ENCODE measurements at regions not wholly inside any gene's neighbourhood (a gene's known extent, or its start where the extent isn't known, plus 50 kb on each side); places are given as distances from the start of the nearest gene placed in this dataset.

DNA sequence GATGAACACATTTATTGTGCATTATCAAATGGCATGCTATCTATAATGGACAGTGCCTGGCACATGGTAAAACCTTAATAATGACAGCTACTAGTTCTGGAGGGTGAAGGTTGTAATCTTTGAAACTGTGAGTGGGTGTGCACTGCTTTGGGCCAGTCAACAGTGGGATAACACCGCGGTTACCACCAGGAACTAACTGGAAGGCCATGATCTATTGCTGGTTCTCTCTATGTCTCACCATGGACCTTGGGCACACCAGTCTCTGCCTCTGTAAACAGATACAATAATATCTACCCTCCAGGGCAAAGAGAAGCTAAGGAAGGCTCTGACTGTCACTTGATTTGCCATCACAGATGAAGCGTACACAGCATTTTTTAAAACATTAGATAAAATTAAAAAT lies 198.6 kb upstream of the ESRRG start:
- ATAC-seq (ENCODE audit: poor library complexity) (no peak), DNase-seq (no peak)
- intact Hi-C loops (cut with DNase I): no loop called here

- DNase-seq (no peak), ATAC-seq (ENCODE audit: poor library complexity) (no peak)
- intact Hi-C loops (cut with DNase I): no loop called here
Measured at GRCh38 chr1:216919060-216919970, 196.1 kb upstream of the ESRRG start.

GRCh38 chr1:216916890-216917438 lies 193.7 kb upstream of the ESRRG start:
- DNase-seq: no peak
- peak; percentile 66 for ATAC-seq (ENCODE audit: poor library complexity)
- intact Hi-C loops (cut with DNase I): no loop called here

- DNase-seq (no peak), ATAC-seq (ENCODE audit: poor library complexity) (no peak)
- intact Hi-C loops (cut with DNase I): no loop called here
Measured at GRCh38 chr1:216914974-216915373, 191.7 kb upstream of the ESRRG start.

- ATAC-seq (ENCODE audit: poor library complexity): no peak
- no peak for DNase-seq
- intact Hi-C loops (cut with DNase I): no loop called here
Measured at GRCh38 chr1:216913976-216914375, 190.7 kb upstream of the ESRRG start.

DNA sequence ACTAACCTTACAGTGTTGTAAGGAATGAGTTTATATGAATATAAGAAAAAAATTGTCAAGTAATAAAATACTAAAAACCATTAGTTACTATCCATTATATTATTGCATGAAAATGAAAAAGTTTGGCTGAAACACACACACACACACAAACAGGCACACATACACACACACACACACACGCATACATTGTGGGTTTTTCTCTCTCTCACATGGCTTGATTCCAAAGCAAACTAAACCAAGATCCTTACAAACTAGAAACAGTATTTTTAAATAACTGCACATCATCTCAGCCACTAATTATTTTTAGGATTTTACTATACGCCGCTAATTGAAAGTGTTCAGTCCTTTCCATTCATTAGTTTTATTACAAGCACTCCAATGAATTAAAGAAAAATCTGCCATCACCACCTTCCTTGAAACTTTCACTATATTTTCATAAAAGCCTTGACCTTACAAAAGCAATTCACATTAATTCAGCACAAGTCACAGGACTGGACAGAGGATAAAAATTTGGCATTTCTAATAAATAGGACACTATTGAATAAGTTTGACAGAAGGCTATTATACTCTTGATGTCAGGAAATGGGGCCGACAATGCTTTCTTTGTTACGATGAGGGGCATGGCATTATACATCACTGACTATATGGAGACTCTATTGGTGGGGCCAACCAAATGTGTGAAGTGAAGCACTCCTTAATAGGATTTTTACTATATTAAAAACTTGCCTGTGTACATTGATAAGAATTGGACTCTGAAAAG lies 187.0 kb upstream of the ESRRG start:
- no peak for DNase-seq
- intact Hi-C loops (cut with DNase I): no loop called here
- no peak for ATAC-seq (ENCODE audit: poor library complexity)

- intact Hi-C loops (cut with DNase I): no loop called here
- ATAC-seq (ENCODE audit: poor library complexity): no peak
Measured at GRCh38 chr1:216908126-216908525, 184.9 kb upstream of the ESRRG start.

DNA sequence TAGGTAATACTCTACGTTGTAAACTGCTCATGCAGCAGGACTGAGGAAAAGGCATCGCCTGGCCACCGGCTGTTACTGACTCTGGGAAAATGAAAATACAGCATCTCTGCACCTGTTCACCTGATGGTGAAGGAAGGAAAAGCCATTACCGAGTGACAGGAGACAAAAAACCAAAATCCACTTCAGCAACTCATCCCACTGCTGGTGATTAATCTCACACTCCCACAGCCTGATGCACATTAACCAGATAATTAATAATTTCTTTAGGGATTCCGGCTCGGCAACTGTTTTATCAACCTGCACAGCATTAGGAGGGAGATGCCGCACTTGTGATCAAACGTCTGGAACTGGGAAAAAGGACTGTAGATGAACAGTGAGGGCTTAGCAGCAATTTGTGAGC lies 183.9 kb upstream of the ESRRG start:
- no peak for ATAC-seq (ENCODE audit: poor library complexity)

More at GRCh38 chr1:216908126-216908525, 184.9 kb upstream of the ESRRG start:
- no peak for DNase-seq

GRCh38 chr1:216905781-216906180 lies 182.6 kb upstream of the ESRRG start:
- DNase-seq: no peak
- intact Hi-C loops (cut with DNase I): no loop called here
- no peak for ATAC-seq (ENCODE audit: poor library complexity)

More for the DNA sequence above, 183.9 kb upstream of the ESRRG start:
- DNase-seq: no peak
- intact Hi-C loops (cut with DNase I): no loop called here

DNA sequence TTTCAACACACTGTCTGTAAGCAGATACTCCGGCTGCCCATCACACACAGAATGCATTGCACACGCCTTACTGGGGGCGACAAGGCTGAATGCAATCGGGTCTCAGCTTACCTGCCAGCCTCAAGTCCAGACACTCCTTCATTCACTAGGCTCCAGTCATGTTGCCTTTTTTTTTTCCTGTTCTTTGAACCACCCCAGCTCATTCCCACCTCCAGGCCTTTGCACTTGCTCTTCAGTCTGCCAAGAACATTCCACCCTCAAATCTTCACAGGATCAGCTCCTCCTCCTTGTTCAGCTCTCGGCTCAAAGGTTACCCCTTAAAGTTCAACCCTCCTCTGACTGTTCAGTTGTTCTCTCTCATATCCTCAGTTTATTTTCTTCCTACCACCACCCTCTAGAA lies 181.9 kb upstream of the ESRRG start:
- intact Hi-C loops (cut with DNase I): no loop called here
- ATAC-seq (ENCODE audit: poor library complexity) (no peak), DNase-seq (no peak)

DNA sequence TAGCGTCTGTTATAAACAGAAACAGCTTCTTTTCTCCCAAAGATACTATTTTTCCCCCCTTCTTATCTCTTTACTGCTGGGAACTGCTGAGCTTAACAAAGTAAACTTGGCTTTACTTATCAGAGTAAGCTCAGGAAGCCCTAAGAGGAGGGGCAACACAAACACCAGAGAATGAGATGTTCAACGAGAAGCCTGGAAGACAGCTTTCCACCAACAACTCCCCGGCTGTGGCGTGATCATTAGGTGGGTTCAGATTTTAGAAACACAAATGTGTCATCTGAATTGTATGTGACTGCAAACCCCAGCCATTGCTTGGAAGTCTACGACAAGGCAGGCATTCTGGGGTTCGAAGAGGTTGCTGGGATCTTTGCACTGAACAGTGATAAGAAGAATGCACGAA lies 181.2 kb upstream of the ESRRG start:
- ATAC-seq (ENCODE audit: poor library complexity): no peak
- intact Hi-C loops (cut with DNase I): no loop called here
- no peak for DNase-seq

GRCh38 chr1:216903382-216903740 lies 180.1 kb upstream of the ESRRG start:
- DNase-seq (no peak), ATAC-seq (ENCODE audit: poor library complexity) (no peak)
- intact Hi-C loops (cut with DNase I): no loop called here

DNA sequence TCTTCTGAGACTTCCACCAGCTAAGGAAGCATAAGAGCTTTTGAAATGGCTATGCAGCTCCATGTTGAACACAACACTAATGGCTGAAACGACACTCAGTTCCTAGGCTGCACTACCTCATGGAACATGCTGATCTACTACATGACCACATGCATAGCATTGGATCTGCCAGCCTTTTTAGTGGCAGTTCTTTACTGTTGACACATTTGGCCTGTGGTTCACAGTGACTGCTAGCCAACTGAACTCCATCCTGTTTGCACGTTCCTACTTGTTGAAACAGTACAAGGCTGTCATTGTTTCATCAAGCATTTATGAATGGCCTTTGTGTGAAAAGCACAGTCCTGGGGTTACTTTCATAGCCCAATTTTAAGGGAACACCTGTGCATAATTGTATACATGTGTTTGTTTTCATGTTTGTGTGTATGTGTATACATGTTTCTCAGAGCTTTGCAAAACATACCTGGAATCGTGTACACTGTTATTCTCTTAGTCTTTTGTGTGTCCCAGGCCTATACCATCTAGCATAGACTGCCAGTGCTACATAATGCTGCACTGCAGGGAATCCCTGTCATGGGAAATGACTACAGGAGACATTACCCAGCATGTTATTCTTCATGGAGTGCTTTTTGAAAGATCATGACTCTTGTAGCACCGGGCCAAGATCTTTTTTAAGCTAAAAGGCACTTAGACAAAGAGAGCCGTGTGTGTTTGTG lies 179.6 kb upstream of the ESRRG start:
- ATAC-seq (ENCODE audit: poor library complexity) (peak; percentile 49), DNase-seq (no peak)
- intact Hi-C loops (cut with DNase I): no loop called here

DNA sequence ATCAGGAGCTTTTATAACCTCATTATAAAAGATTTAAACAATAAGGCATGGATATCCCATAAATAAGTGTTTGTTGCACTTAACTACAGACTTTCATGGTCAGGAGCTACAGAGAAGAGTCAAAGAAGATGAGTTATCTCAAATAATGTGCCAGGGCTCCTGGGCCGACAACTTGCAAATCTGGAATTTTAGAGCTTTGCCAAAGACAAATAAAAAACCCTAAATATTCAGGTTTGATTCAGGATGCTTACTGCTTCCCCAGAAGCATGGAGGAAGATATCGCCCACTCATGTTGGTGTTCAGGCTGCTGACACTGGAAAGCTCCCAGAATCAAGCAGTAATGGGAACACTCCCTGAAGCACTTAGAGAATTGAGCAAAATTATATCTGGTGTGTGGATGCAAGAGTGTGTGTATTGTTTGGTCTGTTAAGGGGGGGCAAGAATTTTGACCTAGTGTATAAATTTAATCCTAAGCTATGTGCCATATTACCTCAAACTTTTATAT lies 176.9 kb upstream of the ESRRG start:
- DNase-seq (no peak), ATAC-seq (ENCODE audit: poor library complexity) (no peak)
- intact Hi-C loops (cut with DNase I): no loop called here

- no peak for DNase-seq
- no peak for ATAC-seq (ENCODE audit: poor library complexity)
- intact Hi-C loops (cut with DNase I): no loop called here
Measured at GRCh38 chr1:216898801-216899200, 175.6 kb upstream of the ESRRG start.

DNA sequence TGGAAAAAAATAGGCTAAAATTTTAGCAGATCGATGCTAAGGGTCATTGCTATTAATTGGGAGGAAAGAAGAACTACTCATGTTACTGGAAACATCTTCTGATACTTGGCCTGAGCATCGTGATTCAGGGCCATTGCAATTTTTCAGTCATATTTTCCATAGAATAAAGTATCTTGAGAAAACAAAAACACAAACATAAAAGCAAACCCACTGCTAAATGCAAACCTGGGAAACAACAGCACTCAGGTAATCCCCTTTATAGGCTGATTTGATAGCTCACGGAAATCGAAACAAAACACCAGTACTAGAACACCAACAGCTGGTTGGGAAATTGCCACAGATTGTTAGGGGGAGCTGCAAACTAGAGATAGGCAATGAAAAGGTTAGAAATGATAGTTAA lies 172.9 kb upstream of the ESRRG start:
- ATAC-seq (ENCODE audit: poor library complexity) (no peak), DNase-seq (no peak)
- intact Hi-C loops (cut with DNase I): no loop called here

GRCh38 chr1:216894494-216894893 lies 171.3 kb upstream of the ESRRG start:
- intact Hi-C loops (cut with DNase I): no loop called here
- no peak for DNase-seq
- ATAC-seq (ENCODE audit: poor library complexity): no peak

GRCh38 chr1:216892581-216893160 lies 169.4 kb upstream of the ESRRG start:
- intact Hi-C loops (cut with DNase I): no loop called here
- ATAC-seq (ENCODE audit: poor library complexity) (peak; percentile 25), DNase-seq (no peak)

- intact Hi-C loops (cut with DNase I): no loop called here
- ATAC-seq (ENCODE audit: poor library complexity) (no peak), DNase-seq (no peak)
Measured at GRCh38 chr1:216890871-216891270, 167.6 kb upstream of the ESRRG start.
